KMS-11 (cell line): ENCODE measurements at regions not wholly inside any gene's neighbourhood (a gene's known extent, or its start where the extent isn't known, plus 50 kb on each side); places are given as distances from the start of the nearest gene placed in this dataset.
"Not testable (repeated sequence)": the region's sequence is repeated elsewhere in the genome, so short reads cannot be mapped to it uniquely, and the experiment has no call there.

Experiments used
- H2AFZ ChIP-seq: fragments of 200-600 bp; sonication (generic); 2 replicates; pipeline ENCODE4 v1.6.1; 2016; ENCODE audit warnings: antibody characterized with exemption, mixed run types, low read depth
- H3K27ac ChIP-seq: fragments of 200-600 bp; sonication (generic); 2 replicates; pipeline ENCODE4 v1.6.1; 2016; ENCODE audit warnings: mild to moderate bottlenecking, mixed run types
- H3K27me3 ChIP-seq: fragments of 200-600 bp; sonication (generic); 2 replicates; pipeline ENCODE4 v1.6.1; 2017; ENCODE audit warnings: mild to moderate bottlenecking, low read depth, mixed run types, moderate library complexity; ENCODE audit not compliant: insufficient read depth
- H3K36me3 ChIP-seq: fragments of 200-600 bp; sonication (generic); 2 replicates; pipeline ENCODE4 v1.6.1; 2017; ENCODE audit warnings: mild to moderate bottlenecking, mixed run types; ENCODE audit not compliant: insufficient read depth
- H3K4me1 ChIP-seq: fragments of 200-600 bp; sonication (generic); 2 replicates; pipeline ENCODE4 v1.6.1; 2016; ENCODE audit warnings: mild to moderate bottlenecking, low read depth, mixed run types; ENCODE audit not compliant: poor library complexity, severe bottlenecking
- H3K4me2 ChIP-seq: fragments of 200-600 bp; sonication (generic); 2 replicates; pipeline ENCODE4 v1.7.0; 2016; ENCODE audit warnings: mild to moderate bottlenecking, mixed run types
- H3K4me3 ChIP-seq: fragments of 200-600 bp; sonication (generic); IDR thresholded peaks from 2 replicates; pipeline ENCODE4 v1.6.1; 2017; ENCODE audit warnings: low read depth, low read length, mixed read lengths; ENCODE audit not compliant: insufficient read depth
- H3K79me2 ChIP-seq: fragments of 200-600 bp; sonication (generic); 2 replicates; pipeline ENCODE4 v1.6.1; 2016; ENCODE audit warnings: low read depth, mixed run types; ENCODE audit not compliant: insufficient read depth
- H3K9ac ChIP-seq: fragments of 200-600 bp; sonication (generic); 2 replicates; pipeline ENCODE4 v1.6.1; 2016; ENCODE audit warnings: mild to moderate bottlenecking, mixed run types
- H4K20me1 ChIP-seq: fragments of 200-600 bp; sonication (generic); 2 replicates; pipeline ENCODE4 v1.6.1; 2016; ENCODE audit warnings: mild to moderate bottlenecking, mixed run types; ENCODE audit not compliant: insufficient read depth
- TF ChIP-seq, protein P1 (sequence below): fragments of 200-600 bp; sonication (generic); conservative IDR thresholded peaks from 2 replicates; pipeline ENCODE4 v1.6.1; 2017; ENCODE audit warnings: low read depth, mild to moderate bottlenecking, antibody characterized with exemption, low read length, moderate library complexity, mixed read lengths

DNA sequence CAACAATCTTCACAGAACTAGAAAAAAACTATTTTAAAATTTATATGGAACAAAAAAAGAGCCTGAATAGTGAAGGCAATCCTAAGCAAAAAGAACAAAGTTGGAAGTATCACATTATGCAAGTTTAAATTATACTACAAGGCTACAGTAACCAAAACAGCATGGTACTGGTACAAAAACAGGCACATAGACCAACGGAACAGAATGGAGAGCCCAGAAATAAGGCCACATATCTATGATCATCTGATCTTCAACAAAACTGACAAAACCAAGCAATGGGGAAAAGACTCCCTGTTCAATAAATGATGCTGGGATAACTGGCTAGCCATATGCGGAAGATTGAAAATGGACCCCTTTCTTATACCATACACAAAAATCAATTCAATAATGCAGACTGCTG lies 74.4 kb upstream of the RTN4 start:
- H3K4me3 ChIP-seq, H3K36me3 ChIP-seq, H3K9ac ChIP-seq, H3K27ac ChIP-seq, H2AFZ ChIP-seq, H4K20me1 ChIP-seq, H3K79me2 ChIP-seq, H3K27me3 ChIP-seq, H3K4me1 ChIP-seq, H3K4me2 ChIP-seq: not testable (repeated sequence)

DNA sequence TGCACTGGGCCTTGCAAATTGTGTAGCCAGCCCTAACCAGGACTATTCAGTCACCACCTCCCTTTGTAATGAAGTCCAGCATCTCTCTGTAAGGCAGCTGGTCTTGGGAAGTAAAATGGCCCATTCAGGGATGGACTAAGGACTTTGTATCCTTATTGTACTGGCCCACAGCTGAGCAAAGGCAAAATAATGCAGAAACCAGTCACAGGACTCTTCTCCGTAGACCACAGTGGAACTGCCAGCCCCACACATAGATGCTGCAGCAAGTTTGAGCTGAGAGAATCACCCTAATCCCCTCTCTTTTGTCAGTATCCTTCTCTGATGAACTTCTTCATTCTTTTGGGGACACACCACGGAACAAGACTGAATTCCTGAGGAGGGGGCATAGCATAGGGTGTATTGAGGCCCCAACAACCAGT lies 73.6 kb upstream of the RTN4 start:
- Histone ChIP-seq H2AFZ (no peak overlapping the region), H4K20me1 (no peaks in the 10 kb centered on the region), H3K4me2 (no peak overlapping the region), H3K4me3 (no peak overlapping the region), H3K27ac (no peak overlapping the region), H3K36me3 (no peaks in the 10 kb centered on the region), H3K79me2 (no peaks in the 10 kb centered on the region), H3K9ac (no peak overlapping the region), H3K4me1 (peaks cover 6% of the 10 kb centered on the region), H3K27me3 (no peaks in the 10 kb centered on the region)
- TF ChIP-seq, protein P1, sequence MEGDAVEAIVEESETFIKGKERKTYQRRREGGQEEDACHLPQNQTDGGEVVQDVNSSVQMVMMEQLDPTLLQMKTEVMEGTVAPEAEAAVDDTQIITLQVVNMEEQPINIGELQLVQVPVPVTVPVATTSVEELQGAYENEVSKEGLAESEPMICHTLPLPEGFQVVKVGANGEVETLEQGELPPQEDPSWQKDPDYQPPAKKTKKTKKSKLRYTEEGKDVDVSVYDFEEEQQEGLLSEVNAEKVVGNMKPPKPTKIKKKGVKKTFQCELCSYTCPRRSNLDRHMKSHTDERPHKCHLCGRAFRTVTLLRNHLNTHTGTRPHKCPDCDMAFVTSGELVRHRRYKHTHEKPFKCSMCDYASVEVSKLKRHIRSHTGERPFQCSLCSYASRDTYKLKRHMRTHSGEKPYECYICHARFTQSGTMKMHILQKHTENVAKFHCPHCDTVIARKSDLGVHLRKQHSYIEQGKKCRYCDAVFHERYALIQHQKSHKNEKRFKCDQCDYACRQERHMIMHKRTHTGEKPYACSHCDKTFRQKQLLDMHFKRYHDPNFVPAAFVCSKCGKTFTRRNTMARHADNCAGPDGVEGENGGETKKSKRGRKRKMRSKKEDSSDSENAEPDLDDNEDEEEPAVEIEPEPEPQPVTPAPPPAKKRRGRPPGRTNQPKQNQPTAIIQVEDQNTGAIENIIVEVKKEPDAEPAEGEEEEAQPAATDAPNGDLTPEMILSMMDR: no peak

DNA sequence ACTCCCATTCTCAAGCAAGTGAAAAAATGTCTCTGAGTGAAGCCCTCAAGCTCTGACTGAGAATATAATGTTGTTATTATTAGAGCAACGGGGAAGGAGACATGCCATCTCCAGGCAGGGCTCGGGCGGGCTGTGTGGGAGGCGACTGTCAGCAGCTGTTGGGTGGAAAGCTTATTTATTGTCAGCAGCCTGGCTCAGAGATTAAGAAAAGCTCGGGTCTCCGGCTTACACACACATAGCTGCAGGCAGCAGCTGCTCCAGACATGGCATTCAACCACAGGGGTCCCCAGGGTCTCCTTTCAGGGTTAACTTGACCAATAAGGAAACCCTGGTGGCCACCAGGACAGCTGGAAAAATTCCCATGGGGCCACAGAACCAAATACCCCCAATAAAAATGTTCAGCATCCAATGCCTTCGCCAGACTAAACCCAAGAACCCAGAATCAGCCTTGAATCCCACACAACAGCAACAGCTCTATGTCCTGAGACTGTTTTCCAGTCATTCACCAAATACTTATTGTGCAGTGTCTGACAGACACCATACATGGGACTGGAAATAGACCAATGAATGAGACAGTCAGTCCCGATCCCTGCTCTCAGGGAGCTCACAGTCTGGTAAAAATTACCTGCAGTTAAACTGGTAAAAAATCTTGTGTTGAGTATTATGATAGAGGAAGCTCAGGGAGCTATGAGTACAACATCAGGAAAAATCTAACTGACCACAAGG lies 70.5 kb upstream of the RTN4 start:
- no peak overlapping the region for H3K4me3 ChIP-seq
- H3K36me3 ChIP-seq: no peaks in the 10 kb centered on the region
- H2AFZ ChIP-seq: no peak overlapping the region
- H3K4me1 ChIP-seq: peaks cover 10% of the 10 kb centered on the region
- H4K20me1 ChIP-seq: no peaks in the 10 kb centered on the region
- H3K4me2 ChIP-seq: no peak overlapping the region
- H3K27me3 ChIP-seq: no peaks in the 10 kb centered on the region
- H3K9ac ChIP-seq: no peak overlapping the region
- H3K79me2 ChIP-seq: no peaks in the 10 kb centered on the region
- TF ChIP-seq, protein P1: no peak
- no peak overlapping the region for H3K27ac ChIP-seq

DNA sequence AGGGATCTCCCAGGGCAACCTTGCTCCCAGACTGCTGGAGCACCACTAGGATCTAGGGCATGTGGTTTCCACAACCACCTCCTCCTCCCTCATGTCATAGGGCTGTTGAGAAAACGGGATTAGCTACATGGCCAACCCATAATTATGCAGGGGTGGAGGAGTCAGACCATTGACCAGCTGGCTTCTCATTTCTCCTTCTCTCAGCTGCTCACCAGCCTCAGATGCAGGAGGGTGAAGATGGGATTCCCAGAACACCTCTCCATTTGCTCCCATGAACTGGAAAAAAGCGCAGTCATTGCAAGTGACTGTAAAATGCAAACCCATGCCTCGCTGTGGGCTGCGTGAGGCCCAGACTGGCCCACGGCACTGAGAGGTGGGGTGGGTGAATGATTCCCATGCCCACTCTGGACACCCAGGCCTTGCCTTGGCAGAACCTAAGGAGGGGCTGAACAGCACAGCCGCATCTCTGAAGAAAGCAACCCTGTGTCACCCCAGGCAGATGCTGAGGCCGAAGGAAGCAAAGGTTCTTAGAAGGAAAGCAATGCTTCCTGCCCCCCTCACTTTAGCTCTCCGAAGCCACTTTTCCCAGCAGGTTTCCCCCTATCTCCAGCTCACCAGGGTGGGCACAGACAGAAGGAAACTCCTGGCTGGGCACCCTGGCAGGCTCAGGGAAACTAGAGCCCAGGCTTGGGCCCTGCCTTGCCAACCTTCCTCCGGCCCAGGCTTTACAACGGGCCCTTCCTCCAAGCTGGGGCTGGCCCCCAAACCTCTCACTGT lies 69.6 kb upstream of the RTN4 start:
- Histone ChIP-seq H4K20me1 (no peaks in the 10 kb centered on the region), H3K4me2 (no peak overlapping the region), H3K36me3 (no peaks in the 10 kb centered on the region), H3K4me1 (peaks cover 10% of the 10 kb centered on the region), H3K4me3 (no peak overlapping the region), H3K27me3 (no peaks in the 10 kb centered on the region), H3K9ac (no peak overlapping the region), H3K27ac (no peak overlapping the region), H3K79me2 (no peaks in the 10 kb centered on the region), H2AFZ (no peak overlapping the region)
- TF ChIP-seq, protein P1: no peak

DNA sequence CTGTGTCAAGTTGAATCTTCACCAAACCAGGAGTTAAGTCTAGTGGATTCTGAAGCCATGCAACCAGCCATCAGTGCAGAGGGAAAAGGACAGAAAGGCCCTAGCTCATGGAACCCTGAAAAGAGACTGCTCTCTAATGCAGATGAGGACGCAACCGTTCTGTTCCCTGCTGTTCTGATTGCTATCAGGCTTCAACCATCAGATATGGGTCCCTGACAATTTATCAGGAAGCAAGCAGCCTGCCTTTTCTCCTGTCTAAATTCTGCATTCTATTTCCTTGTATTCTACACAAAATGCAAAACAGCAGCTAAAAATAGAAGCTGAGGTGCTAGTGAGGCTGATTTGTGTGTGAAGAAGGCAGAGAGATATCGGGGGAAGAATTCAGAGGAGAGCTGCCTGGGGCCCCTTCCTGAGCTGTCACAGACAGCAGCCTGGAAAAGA lies 68.4 kb upstream of the RTN4 start:
- Histone ChIP-seq H3K4me1 (peaks cover 10% of the 10 kb centered on the region), H2AFZ (no peak overlapping the region)

More for the DNA sequence above, 68.4 kb upstream of the RTN4 start:
- H3K79me2 ChIP-seq: no peaks in the 10 kb centered on the region
- H3K9ac ChIP-seq: no peak overlapping the region
- no peak overlapping the region for H3K4me2 ChIP-seq
- H3K36me3 ChIP-seq: no peaks in the 10 kb centered on the region
- no peaks in the 10 kb centered on the region for H4K20me1 ChIP-seq
- no peak overlapping the region for H3K27ac ChIP-seq
- H3K27me3 ChIP-seq: no peaks in the 10 kb centered on the region
- H3K4me3 ChIP-seq: no peak overlapping the region
- TF ChIP-seq, protein P1: no peak
